Endothelial cell (in vitro differentiated cells): ENCODE measurements at regions not wholly inside any gene's neighbourhood (a gene's known extent, or its start where the extent isn't known, plus 50 kb on each side); places are given as distances from the start of the nearest gene placed in this dataset.

ENCODE experiments used
- DNase-seq: peaks from one replicate; pipeline ENCODE4 v3.0.0; 2021; ENCODE audit warnings: low spot score
- H3K27ac Mint-ChIP-seq: one replicate; pipeline ENCODE4 v1.8.0; 2021; ENCODE audit warnings: mixed read lengths, inconsistent platforms; ENCODE audit not compliant: unreplicated experiment
- H3K27me3 Mint-ChIP-seq: one replicate; pipeline ENCODE4 v1.8.0; 2021; ENCODE audit warnings: mild to moderate bottlenecking, moderate library complexity, mixed read lengths, inconsistent platforms; ENCODE audit not compliant: unreplicated experiment
- H3K36me3 Mint-ChIP-seq: one replicate; pipeline ENCODE4 v1.8.0; 2021; ENCODE audit warnings: mild to moderate bottlenecking, low read depth, mixed read lengths, inconsistent platforms; ENCODE audit not compliant: unreplicated experiment
- H3K4me1 Mint-ChIP-seq: one replicate; pipeline ENCODE4 v1.8.0; 2021; ENCODE audit warnings: mild to moderate bottlenecking, mixed read lengths, inconsistent platforms; ENCODE audit not compliant: unreplicated experiment
- H3K4me3 Mint-ChIP-seq: one replicate; pipeline ENCODE4 v1.8.0; 2021; ENCODE audit warnings: mild to moderate bottlenecking, mixed read lengths, inconsistent platforms; ENCODE audit not compliant: unreplicated experiment
- H3K9me3 Mint-ChIP-seq: one replicate; pipeline ENCODE4 v1.8.0; 2021; ENCODE audit warnings: mixed read lengths, inconsistent platforms; ENCODE audit not compliant: unreplicated experiment
- TF ChIP-seq, protein P1 (sequence below): fragments of 200-600 bp; sonication (generic); IDR thresholded peaks from one replicate; pipeline ENCODE4 v1.5.0; 2021; ENCODE audit warnings: antibody characterized with exemption; ENCODE audit not compliant: unreplicated experiment

DNA sequence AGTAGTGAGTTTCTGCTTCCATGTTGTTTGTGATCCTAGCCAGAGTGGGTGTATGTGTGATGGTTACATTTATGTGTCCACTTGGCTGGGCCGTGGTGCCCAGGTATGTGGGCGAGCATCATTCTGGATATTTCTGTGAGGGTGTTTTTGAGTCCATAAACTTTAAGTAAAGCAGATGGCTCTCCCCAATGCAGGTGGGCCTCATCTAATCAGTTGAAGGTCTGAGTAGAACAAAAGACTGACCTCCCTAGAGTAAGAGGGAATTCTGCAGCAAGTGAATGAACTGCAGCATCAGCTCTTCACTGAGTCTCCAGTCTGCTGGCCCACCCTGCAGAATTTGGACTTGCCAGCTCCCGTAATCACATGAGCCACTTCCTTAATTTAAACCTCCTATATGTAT, 571.9 kb downstream of the ACTR3B start:
- Mint-ChIP-seq H3K27me3 (peaks cover 1% of the 10 kb centered on the region), H3K36me3 (no peaks in the 10 kb centered on the region), H3K4me1 (no peaks in the 10 kb centered on the region), H3K4me3 (no peak overlapping the region), H3K27ac (no peak overlapping the region), H3K9me3 (peaks cover 14% of the 10 kb centered on the region)
- DNase-seq = no peak
- TF ChIP-seq, protein P1, sequence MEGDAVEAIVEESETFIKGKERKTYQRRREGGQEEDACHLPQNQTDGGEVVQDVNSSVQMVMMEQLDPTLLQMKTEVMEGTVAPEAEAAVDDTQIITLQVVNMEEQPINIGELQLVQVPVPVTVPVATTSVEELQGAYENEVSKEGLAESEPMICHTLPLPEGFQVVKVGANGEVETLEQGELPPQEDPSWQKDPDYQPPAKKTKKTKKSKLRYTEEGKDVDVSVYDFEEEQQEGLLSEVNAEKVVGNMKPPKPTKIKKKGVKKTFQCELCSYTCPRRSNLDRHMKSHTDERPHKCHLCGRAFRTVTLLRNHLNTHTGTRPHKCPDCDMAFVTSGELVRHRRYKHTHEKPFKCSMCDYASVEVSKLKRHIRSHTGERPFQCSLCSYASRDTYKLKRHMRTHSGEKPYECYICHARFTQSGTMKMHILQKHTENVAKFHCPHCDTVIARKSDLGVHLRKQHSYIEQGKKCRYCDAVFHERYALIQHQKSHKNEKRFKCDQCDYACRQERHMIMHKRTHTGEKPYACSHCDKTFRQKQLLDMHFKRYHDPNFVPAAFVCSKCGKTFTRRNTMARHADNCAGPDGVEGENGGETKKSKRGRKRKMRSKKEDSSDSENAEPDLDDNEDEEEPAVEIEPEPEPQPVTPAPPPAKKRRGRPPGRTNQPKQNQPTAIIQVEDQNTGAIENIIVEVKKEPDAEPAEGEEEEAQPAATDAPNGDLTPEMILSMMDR = no peak

DNA sequence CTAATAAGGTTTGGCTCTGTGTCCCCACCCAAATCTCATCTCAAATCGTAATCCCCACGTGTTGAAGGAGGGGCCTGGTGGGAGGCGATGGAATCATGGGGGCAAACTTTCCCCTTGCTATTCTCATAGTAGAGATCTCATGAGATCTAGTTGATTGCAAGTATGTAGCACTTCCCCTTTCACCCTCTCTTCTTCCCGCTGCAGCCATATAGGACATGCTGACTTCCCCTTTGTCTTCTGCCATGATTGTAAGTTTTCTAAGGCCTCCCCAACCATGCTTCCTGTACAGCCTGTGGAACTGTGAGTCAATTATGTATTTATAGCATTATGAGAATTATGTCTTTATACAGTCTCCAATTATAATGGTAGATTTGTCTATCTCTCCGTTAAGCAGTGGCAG, 594.5 kb downstream of the ACTR3B start:
- Mint-ChIP-seq H3K36me3 (no peaks in the 10 kb centered on the region), H3K9me3 (no peaks in the 10 kb centered on the region), H3K27me3 (peaks cover 5% of the 10 kb centered on the region), H3K27ac (no peak overlapping the region), H3K4me3 (no peak overlapping the region), H3K4me1 (no peaks in the 10 kb centered on the region)
- TF ChIP-seq, protein P1 = no peak
- DNase-seq = no peak

DNA sequence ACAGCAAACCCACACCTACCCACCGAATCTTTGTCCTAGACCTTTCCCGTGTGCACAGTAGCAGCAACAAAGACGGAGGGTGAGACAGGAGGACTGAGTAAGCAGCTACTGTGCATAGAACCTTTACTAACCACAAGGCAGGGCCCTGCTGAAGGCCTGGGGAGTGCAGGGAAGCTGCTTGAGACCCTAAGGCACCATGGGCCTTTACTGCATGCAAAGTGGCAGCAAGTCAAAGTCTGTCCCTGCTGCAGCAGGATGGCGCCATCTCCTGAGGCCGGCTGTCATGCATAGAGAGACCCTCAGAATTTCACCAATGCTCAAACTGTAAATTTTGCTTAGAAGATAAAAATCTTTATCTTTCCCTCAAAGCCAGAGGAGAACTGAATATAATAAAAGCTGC, 610.5 kb downstream of the ACTR3B start:
- TF ChIP-seq, protein P1 = no peak
- Mint-ChIP-seq H3K27me3 (peaks cover 4% of the 10 kb centered on the region), H3K9me3 (peaks cover 17% of the 10 kb centered on the region), H3K36me3 (peaks cover 9% of the 10 kb centered on the region), H3K27ac (no peak overlapping the region), H3K4me3 (no peak overlapping the region), H3K4me1 (no peaks in the 10 kb centered on the region)
- no peak for DNase-seq

DNA sequence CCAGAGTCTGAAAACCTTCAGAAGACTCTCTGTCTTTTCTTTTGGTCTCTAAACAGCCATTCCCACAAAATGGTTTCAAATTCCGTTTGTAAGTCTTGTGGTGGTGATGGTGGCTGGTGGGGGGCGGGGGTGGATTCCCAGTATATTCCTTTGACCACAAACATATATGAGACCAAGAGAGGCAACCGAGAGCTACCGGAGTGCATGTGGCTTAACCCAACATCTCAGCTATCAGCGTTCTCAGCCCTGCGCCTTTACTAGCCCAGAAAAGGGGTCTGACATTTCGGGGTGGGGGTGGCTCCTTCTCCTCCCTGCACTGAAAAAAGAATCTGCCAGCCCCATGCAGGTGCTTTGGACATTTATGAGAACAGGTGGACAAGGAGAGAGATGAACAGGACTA, 621.1 kb downstream of the ACTR3B start:
- H3K4me1 Mint-ChIP-seq = no peaks in the 10 kb centered on the region
- H3K4me3 Mint-ChIP-seq = no peak overlapping the region
- H3K27ac Mint-ChIP-seq = no peak overlapping the region
- peaks cover 10% of the 10 kb centered on the region for H3K9me3 Mint-ChIP-seq
- peaks cover 1% of the 10 kb centered on the region for H3K27me3 Mint-ChIP-seq
- TF ChIP-seq, protein P1 = no peak
- no peak for DNase-seq
- no peaks in the 10 kb centered on the region for H3K36me3 Mint-ChIP-seq

DNA sequence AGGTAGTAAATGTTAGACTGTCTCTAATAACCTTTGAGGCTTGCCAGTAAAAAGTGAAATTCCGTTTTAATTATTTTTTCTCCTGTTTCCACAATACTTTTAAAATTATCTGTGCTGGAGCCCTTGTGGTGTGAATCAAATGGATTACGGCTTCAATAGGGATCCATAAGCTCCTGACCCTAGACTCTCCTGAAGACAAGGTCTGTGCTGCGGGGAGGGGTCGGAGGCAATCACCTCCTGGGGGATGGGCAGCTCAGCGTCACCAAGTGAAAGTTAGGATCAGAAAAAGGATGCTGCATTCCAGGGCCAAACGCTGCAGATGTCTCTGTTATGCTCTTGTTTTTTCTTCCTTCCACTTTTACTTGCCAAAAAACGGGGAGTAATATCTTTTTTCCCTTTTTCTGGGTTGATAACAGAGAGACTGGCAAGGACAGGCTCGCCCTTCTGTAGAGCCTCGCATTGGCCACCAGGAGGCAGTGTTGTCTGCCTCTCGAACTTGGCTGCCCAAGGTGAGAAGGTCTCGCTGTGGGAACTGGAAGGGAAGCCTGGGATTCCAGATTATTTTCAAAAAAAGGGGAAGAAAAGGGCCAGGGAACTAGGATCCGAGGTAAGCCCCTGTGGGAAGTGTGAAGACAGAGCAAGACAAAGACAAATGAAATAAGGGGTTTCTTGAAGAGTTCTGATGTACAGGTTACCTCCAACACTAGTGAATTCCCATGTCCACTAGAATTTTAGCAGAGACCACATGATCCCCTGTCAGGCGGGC, 621.9 kb downstream of the ACTR3B start:
- TF ChIP-seq, protein P1 = peak; percentile 62
- Mint-ChIP-seq H3K4me1 (no peaks in the 10 kb centered on the region), H3K36me3 (no peaks in the 10 kb centered on the region), H3K9me3 (peaks cover 10% of the 10 kb centered on the region), H3K27ac (no peak overlapping the region), H3K4me3 (no peak overlapping the region), H3K27me3 (peaks cover 2% of the 10 kb centered on the region)
- peak; percentile 38 for DNase-seq
